Bronchial epithelial cell (primary cell): ENCODE measurements at regions not wholly inside any gene's neighbourhood (a gene's known extent, or its start where the extent isn't known, plus 50 kb on each side); places are given as distances from the start of the nearest gene placed in this dataset.

ENCODE experiments used
- DNase-seq: peaks from one replicate; pipeline ENCODE4 v3.0.0-alpha.2; 2010; ENCODE audit warnings: low read depth
- FAIRE-seq: peaks from 2 replicates; lab custom pipeline; 2011; peaks lifted over from hg19 to GRCh38; lab: Jason Lieb, UNC
- H3K27me3 ChIP-seq: 2 replicates; pipeline ENCODE4 v1.5.1; 2011; ENCODE audit warnings: low read length; ENCODE audit not compliant: control insufficient read depth, insufficient read depth
- H3K36me3 ChIP-seq: 2 replicates; pipeline ENCODE4 v1.5.1; 2011; ENCODE audit warnings: low read length; ENCODE audit not compliant: control insufficient read depth, insufficient read depth
- H3K4me3 ChIP-seq: 2 replicates; pipeline ENCODE4 v1.5.1; 2011; ENCODE audit warnings: mild to moderate bottlenecking, low read depth, low read length, control low read depth
- CTCF ChIP-seq: IDR thresholded peaks from 2 replicates; pipeline ENCODE4 v1.5.1; 2011; ENCODE audit warnings: mild to moderate bottlenecking, moderate library complexity, low read length, control low read depth, inconsistent platforms; ENCODE audit not compliant: insufficient read depth, severe bottlenecking

GRCh38 chr6:137722749-137723272 is 144.2 kb upstream of the TNFAIP3 start:
- FAIRE-seq: no peak

GRCh38 chr6:137723273-137724017 is 143.6 kb upstream of the TNFAIP3 start:
- H3K36me3 ChIP-seq: no peaks in the 10 kb centered on the region
- no peaks in the 10 kb centered on the region for H3K27me3 ChIP-seq
- FAIRE-seq (no peak), DNase-seq (no peak)
- TF ChIP-seq CTCF: no peak
- no peak overlapping the region for H3K4me3 ChIP-seq

More at GRCh38 chr6:137722749-137723272, 144.2 kb upstream of the TNFAIP3 start:
- Histone ChIP-seq H3K36me3 (no peaks in the 10 kb centered on the region), H3K4me3 (no peak overlapping the region), H3K27me3 (no peaks in the 10 kb centered on the region)
- DNase-seq: no peak
- TF ChIP-seq CTCF: no peak

GRCh38 chr6:137724018-137724403 is 143.0 kb upstream of the TNFAIP3 start:
- DNase-seq (no peak), FAIRE-seq (no peak)
- Histone ChIP-seq H3K36me3 (no peaks in the 10 kb centered on the region), H3K4me3 (no peak overlapping the region), H3K27me3 (no peaks in the 10 kb centered on the region)
- TF ChIP-seq CTCF: no peak

GRCh38 chr6:137724495-137725211 is 142.4 kb upstream of the TNFAIP3 start:
- DNase-seq (no peak), FAIRE-seq (no peak)
- Histone ChIP-seq H3K27me3 (no peaks in the 10 kb centered on the region), H3K4me3 (no peak overlapping the region), H3K36me3 (no peaks in the 10 kb centered on the region)
- TF ChIP-seq CTCF: no peak

GRCh38 chr6:137725949-137726348 is 141.1 kb upstream of the TNFAIP3 start:
- no peaks in the 10 kb centered on the region for H3K27me3 ChIP-seq
- FAIRE-seq: no peak
- no peaks in the 10 kb centered on the region for H3K36me3 ChIP-seq
- DNase-seq: no peak
- no peak overlapping the region for H3K4me3 ChIP-seq
- TF ChIP-seq CTCF: no peak
